Effector memory CD8-positive, alpha-beta T cell (primary cell): ENCODE measurements at regions not wholly inside any gene's neighbourhood (a gene's known extent, or its start where the extent isn't known, plus 50 kb on each side); places are given as distances from the start of the nearest gene placed in this dataset.

ENCODE experiments used
- ATAC-seq: fragments of 150-1000 bp; cut with Tn5 transposase; replicated peaks from 2 replicates; pipeline ENCODE4 v1.10.0; 2021; ENCODE audit warnings: mild to moderate bottlenecking, moderate library complexity
- DNase-seq, 3 experiments: peaks; one replicate each; pipeline ENCODE4 v3.0.0; 2021
- H3K27ac Mint-ChIP-seq, 2 donors: one replicate each; pipeline ENCODE4 v1.8.0; 2022; ENCODE audit warnings: mild to moderate bottlenecking in 2 of 2, mixed read lengths in 2 of 2, moderate library complexity in 2 of 2
- H3K27me3 Mint-ChIP-seq, 2 donors: one replicate each; pipeline ENCODE4 v1.8.0; 2022; ENCODE audit warnings: mixed read lengths in 2 of 2
- H3K36me3 Mint-ChIP-seq: one replicate; pipeline ENCODE4 v1.8.0; 2022; ENCODE audit warnings: mild to moderate bottlenecking, moderate library complexity, mixed read lengths; ENCODE audit not compliant: insufficient read depth
- H3K4me1 Mint-ChIP-seq, 2 donors: one replicate each; pipeline ENCODE4 v1.8.0; 2022; ENCODE audit warnings: low read depth in 2 of 2, mixed read lengths in 2 of 2
- H3K4me3 Mint-ChIP-seq, 2 donors: one replicate each; pipeline ENCODE4 v1.8.0; 2022; ENCODE audit warnings: mild to moderate bottlenecking in 2 of 2, mixed read lengths in 2 of 2, moderate library complexity in 2 of 2
- H3K9me3 Mint-ChIP-seq, 2 donors: one replicate each; pipeline ENCODE4 v1.8.0; 2022; ENCODE audit warnings: mixed read lengths in 2 of 2

DNA sequence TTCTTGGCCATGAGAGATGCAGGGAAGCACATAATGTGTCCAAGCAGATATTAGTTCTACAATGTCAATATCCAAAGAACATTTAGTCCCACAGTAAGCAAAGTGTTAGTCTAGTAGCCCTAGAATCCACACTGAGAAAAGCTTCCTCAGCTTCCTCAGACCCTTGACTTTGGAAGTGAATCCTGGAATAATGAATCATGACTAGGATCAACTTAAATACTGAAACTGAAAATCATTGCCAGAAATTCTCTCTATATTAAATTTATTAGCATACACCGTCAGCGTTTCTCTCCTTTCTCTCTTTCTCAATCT lies 356.9 kb upstream of the ACVR2A start:
- Mint-ChIP-seq H3K36me3 (no peaks in the 10 kb centered on the region), H3K27me3 (no peaks in the 10 kb centered on the region), H3K27ac (no peak overlapping the region), H3K9me3 (peaks cover 0 to 1% of the 10 kb centered on the region in 2 donors), H3K4me3 (no peak overlapping the region), H3K4me1 (peaks cover 0 to 5% of the 10 kb centered on the region in 2 donors)
- DNase-seq, result no peak
- no peak for ATAC-seq

DNA sequence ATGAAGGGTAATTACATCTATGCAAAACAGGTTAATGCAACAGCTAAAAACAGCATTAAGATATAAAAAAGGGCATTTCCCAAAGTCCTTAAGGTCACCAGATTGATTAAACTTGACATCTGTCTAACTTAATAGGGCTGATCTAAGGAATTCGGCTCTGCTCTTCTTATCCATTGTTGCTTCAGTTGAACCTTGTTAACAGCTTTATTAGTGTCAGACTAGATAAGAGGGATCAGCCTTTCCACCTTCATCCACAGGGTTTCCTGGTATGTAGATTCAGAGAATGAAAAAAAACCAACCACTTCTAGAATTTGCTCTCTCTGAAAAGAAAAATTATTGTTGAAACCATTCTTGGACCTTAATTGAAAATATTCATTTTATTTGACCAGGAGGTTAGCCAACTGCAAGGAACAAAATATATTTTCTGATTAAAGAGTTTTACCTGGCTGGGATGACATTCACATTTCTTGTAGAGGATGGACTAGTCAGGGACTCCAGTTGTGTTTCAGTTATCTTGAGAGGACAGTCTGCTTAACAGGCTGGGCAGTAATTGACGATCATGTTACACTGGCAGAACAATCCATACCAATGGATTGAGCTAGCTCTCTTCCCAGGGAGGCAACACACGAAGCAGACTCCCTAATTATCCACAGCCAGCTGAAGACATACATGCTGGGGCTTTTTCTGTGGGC lies 357.4 kb upstream of the ACVR2A start:
- H3K27ac Mint-ChIP-seq, result no peak overlapping the region
- ATAC-seq (no peak), DNase-seq (no peak)
- H3K4me1 Mint-ChIP-seq, result peaks cover 0 to 5% of the 10 kb centered on the region in 2 donors
- no peaks in the 10 kb centered on the region for H3K36me3 Mint-ChIP-seq
- no peaks in the 10 kb centered on the region for H3K27me3 Mint-ChIP-seq
- H3K9me3 Mint-ChIP-seq, result peaks cover 0 to 1% of the 10 kb centered on the region in 2 donors
- H3K4me3 Mint-ChIP-seq, result no peak overlapping the region

- Mint-ChIP-seq H3K27me3 (no peaks in the 10 kb centered on the region), H3K4me3 (no peak overlapping the region), H3K27ac (no peak overlapping the region), H3K4me1 (peaks cover 0 to 1% of the 10 kb centered on the region in 2 donors), H3K9me3 (no peaks in the 10 kb centered on the region), H3K36me3 (no peaks in the 10 kb centered on the region)
- DNase-seq (no peak), ATAC-seq (no peak)
Observed at GRCh38 chr2:147485210-147485851, 359.5 kb upstream of the ACVR2A start.

GRCh38 chr2:147483911-147484310 lies 360.9 kb upstream of the ACVR2A start:
- no peak for DNase-seq
- ATAC-seq, result no peak
- no peaks in the 10 kb centered on the region for H3K36me3 Mint-ChIP-seq
- H3K9me3 Mint-ChIP-seq, result no peaks in the 10 kb centered on the region
- no peak overlapping the region for H3K4me3 Mint-ChIP-seq
- no peak overlapping the region for H3K27ac Mint-ChIP-seq
- H3K4me1 Mint-ChIP-seq, result no peaks in the 10 kb centered on the region
- H3K27me3 Mint-ChIP-seq, result no peaks in the 10 kb centered on the region

- no peaks in the 10 kb centered on the region for H3K9me3 Mint-ChIP-seq
- H3K4me1 Mint-ChIP-seq, result no peaks in the 10 kb centered on the region
- ATAC-seq (no peak), DNase-seq (no peak)
- no peaks in the 10 kb centered on the region for H3K36me3 Mint-ChIP-seq
- H3K4me3 Mint-ChIP-seq, result no peak overlapping the region
- no peaks in the 10 kb centered on the region for H3K27me3 Mint-ChIP-seq
- no peak overlapping the region for H3K27ac Mint-ChIP-seq
Observed at GRCh38 chr2:147482916-147483669, 361.7 kb upstream of the ACVR2A start.

DNA sequence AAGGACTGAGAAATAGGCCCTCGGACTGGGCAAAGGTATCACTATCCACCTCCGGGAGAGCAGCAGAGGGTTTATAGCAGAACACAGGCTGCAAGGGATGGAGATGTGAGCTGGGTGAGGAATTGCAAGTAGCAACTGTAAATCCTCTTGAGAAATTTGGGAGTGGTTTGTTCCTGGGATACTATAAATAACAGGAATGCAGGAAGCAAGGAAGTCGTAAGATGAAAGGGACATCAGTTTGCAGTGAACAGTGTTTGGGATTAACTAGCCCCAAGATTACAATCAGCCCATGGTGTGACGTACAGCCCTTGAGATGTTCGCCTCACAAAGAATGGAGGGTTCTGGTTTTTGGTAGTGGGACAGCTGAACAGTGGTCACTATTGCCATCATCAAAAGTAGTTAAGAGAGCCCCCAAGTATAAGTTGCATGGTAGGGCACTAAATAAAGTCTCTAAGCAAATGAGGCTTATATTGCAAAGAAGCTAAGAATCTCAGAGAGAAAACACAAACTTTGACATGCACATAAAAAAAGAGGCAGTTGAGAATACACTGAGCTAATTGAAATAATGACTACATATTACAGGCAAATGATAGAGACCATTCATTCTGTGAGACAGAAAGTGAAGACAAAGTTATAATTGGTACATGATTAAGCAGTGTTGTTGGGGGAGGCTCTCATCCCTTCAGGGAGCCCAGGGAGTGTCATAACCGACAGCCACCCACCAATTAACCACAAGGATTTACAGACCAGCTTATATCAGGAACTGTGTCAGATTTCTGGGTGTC lies 362.5 kb upstream of the ACVR2A start:
- DNase-seq (no peak), ATAC-seq (no peak)
- Mint-ChIP-seq H3K9me3 (no peaks in the 10 kb centered on the region), H3K36me3 (no peaks in the 10 kb centered on the region), H3K4me3 (no peak overlapping the region), H3K27me3 (no peaks in the 10 kb centered on the region), H3K4me1 (no peaks in the 10 kb centered on the region), H3K27ac (no peak overlapping the region)

DNA sequence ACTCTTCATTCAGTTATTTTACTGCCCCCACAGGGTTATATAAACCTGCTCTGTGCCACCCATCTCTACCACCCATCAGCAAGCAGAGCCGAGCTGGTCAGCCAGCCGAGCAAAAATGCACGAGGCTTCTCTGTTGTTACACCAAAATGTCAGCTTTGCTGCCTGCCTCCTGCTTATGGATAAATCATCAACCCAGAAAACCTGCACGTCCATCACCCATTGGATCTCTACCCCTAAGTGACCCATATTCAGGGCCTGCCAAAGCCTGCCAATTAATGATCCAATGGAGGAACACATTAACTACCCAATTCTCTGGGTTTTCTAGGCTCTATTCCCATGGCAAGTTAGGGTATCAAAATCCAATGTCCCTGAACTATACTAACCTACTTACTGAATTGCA lies 365.5 kb upstream of the ACVR2A start:
- Mint-ChIP-seq H3K4me1 (no peaks in the 10 kb centered on the region), H3K9me3 (no peaks in the 10 kb centered on the region), H3K27ac (no peak overlapping the region), H3K36me3 (no peaks in the 10 kb centered on the region), H3K4me3 (no peak overlapping the region), H3K27me3 (no peaks in the 10 kb centered on the region)
- no peak for DNase-seq
- no peak for ATAC-seq

- Mint-ChIP-seq H3K9me3 (peaks cover 0 to 2% of the 10 kb centered on the region in 2 donors), H3K36me3 (peaks cover 3% of the 10 kb centered on the region), H3K27ac (no peak overlapping the region), H3K4me1 (no peaks in the 10 kb centered on the region), H3K4me3 (no peak overlapping the region), H3K27me3 (no peaks in the 10 kb centered on the region)
- ATAC-seq, result no peak
- no peak for DNase-seq
Observed at GRCh38 chr2:147473075-147473474, 371.8 kb upstream of the ACVR2A start.

DNA sequence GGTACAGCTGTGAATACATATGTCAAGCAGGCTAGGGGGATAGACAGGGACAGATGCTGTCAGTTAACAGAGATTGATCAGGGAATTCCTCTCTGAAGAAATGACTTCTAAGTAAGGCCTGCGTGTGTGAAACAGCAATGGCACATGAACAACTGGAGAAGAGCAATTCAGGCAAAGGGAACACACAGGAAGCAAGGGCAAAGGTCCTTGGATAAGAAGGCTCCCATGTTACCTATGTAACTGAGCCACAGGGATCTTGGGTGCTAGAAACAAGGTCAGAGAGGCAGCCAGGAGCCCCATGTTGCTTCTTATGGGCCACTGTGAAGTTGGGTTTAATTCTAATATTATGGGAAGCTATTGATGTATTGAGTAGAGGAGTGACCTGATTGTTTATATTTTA lies 373.7 kb upstream of the ACVR2A start:
- peaks cover 0 to 2% of the 10 kb centered on the region in 2 donors for H3K9me3 Mint-ChIP-seq

DNA sequence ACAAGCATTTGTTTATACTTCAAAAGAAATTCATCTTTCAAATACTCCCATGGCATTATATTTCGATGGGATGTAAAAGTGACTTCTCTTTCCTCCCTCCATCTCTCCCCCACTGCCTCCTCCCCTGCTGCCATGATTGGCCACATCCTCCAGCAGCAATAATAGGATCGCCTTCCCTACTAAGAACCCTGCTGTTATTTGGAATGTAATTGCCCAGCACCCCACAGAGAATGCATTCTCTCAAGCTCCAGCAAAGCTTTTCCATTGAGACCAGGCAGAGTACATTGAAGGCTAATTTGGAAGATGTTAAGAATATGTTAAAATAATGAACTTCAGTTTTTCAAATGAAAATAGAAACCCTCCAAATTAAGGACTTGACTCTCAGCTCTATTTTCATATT lies 375.4 kb upstream of the ACVR2A start:
- Mint-ChIP-seq H3K27me3 (no peaks in the 10 kb centered on the region), H3K27ac (no peak overlapping the region), H3K36me3 (peaks cover 3% of the 10 kb centered on the region), H3K4me3 (no peak overlapping the region), H3K9me3 (peaks cover 0 to 2% of the 10 kb centered on the region in 2 donors), H3K4me1 (no peaks in the 10 kb centered on the region)
- ATAC-seq (no peak), DNase-seq (no peak)

More for the DNA sequence above, 373.7 kb upstream of the ACVR2A start:
- peaks cover 3% of the 10 kb centered on the region for H3K36me3 Mint-ChIP-seq
- H3K4me3 Mint-ChIP-seq, result no peak overlapping the region
- ATAC-seq (no peak), DNase-seq (no peak)
- no peaks in the 10 kb centered on the region for H3K4me1 Mint-ChIP-seq
- H3K27ac Mint-ChIP-seq, result no peak overlapping the region
- no peaks in the 10 kb centered on the region for H3K27me3 Mint-ChIP-seq

DNA sequence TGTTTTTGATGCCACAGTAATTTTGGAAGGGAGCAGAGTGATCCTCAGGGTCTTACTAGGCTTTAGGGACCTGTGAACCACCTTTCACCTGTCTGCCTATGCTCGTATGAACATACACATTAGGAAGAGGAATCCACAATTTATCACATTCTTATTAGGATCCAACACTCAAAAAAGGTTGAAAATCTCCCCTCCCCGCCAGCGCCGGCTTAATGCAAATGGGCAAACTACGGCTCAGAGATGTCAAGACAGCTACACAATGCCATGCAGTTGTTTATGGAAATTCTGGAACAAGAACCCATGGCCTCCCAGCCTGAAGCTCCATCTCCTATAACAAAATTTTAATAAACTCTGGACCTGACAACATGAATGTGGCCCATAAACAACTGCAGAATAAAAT lies 375.9 kb upstream of the ACVR2A start:
- no peak overlapping the region for H3K4me3 Mint-ChIP-seq

DNA sequence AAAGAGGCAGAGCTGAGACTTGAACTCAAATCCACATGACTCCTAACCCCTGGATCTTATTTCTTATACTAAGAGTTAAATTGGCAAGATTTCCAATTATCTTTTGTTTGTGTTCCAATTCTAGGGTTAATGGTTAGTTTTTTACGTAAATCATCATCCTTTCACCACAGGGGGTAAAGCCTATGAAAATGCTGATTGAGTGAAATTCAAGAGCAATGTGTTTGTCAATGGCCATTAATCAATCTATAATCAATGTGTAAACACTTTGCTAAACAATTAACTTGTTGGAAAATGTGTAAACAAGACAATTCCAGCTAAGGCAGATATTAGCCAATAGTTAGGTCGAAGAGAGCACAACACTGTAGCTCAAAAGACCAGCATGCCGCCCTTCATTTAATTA lies 376.5 kb upstream of the ACVR2A start:
- no peak for ATAC-seq

More for the DNA sequence above, 375.9 kb upstream of the ACVR2A start:
- H3K27me3 Mint-ChIP-seq, result no peaks in the 10 kb centered on the region
- H3K4me1 Mint-ChIP-seq, result no peaks in the 10 kb centered on the region
- H3K27ac Mint-ChIP-seq, result no peak overlapping the region
- H3K9me3 Mint-ChIP-seq, result peaks cover 0 to 2% of the 10 kb centered on the region in 2 donors
- no peak for ATAC-seq
- no peak for DNase-seq
- H3K36me3 Mint-ChIP-seq, result peaks cover 3% of the 10 kb centered on the region

DNA sequence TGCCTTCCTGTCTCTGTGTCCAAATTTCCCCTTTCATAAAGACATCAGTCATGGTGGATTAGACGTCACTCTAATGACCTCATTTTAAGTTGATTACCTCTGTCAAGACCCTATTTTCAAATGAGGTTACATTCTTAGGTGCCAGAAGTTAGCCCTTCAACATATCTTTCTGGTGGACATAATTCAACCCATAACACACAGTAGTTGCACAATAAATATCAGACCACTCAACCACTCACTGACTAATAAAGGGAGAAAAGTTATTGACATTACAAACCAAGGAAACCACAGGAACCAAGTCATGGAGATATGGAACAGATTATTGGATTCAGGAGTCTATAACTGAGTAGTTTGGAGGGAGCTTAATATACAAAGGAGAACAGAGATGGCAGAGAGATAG lies 377.4 kb upstream of the ACVR2A start:
- Mint-ChIP-seq H3K9me3 (peaks cover 0 to 2% of the 10 kb centered on the region in 2 donors), H3K36me3 (peaks cover 3% of the 10 kb centered on the region), H3K27ac (no peak overlapping the region), H3K4me1 (no peaks in the 10 kb centered on the region), H3K4me3 (no peak overlapping the region), H3K27me3 (no peaks in the 10 kb centered on the region)
- ATAC-seq (no peak), DNase-seq (no peak)

More for the DNA sequence above, 376.5 kb upstream of the ACVR2A start:
- Mint-ChIP-seq H3K27me3 (no peaks in the 10 kb centered on the region), H3K27ac (no peak overlapping the region), H3K4me3 (no peak overlapping the region), H3K4me1 (no peaks in the 10 kb centered on the region), H3K36me3 (peaks cover 3% of the 10 kb centered on the region), H3K9me3 (peaks cover 0 to 2% of the 10 kb centered on the region in 2 donors)
- no peak for DNase-seq
